ENCODE measurements at regions not wholly inside any gene's neighbourhood (a gene's known extent, or its start where the extent isn't known, plus 50 kb on each side); places are given as distances from the start of the nearest gene placed in this dataset.
"Not testable (repeated sequence)": the region's sequence is repeated elsewhere in the genome, so short reads cannot be mapped to it uniquely, and the experiment has no call there.

DNA sequence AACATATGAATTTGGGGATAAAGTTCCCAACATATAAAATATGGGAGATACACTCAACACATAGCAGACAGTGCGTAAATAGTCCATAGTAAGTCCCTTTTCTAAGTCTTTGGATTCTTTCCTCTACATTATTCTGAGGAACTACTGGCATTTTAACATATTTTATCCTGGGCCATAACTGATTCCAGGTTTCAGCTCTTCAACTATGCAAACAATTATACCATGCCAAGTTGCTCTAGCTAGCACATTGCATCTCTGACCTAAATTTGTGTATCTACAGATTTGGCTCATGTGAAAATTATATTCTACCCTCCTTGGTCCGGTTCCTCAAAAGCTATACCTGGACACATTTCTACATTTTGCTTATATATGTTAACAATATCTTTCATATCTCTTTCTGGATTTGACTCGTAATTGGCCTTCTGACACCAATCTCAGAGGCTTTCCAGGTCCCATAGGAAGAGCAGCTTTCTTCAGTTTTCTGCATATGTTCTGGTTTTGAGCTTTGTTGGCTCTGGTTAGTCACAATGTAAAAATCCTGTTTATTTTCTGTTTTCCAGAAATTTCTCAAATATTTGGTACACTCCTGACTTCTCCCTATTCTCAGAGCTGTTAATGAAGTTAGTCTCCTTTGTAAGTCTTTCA, 305.4 kb downstream of the BMP4 start:
- no peak for DNase-seq

DNA sequence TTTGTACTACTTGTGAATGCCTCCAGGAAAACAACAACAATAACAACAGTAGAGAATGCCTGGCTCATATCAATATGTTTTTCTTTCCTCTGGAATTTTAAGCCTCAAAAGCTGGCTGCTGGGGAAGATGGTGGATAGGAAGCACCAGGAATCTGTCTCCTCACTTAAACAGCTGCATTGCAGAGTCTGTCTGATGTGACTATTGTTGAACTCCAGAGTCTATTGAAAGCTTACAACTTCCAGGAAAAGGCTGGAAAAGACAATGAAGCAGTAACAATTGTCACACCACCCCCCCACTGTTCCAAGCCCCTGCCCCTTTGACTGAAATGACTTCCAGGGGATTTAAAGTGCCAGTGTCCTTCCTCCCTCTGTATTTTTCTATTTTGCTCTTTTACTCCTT, 309.7 kb downstream of the BMP4 start:
- DNase-seq = no peak

DNA sequence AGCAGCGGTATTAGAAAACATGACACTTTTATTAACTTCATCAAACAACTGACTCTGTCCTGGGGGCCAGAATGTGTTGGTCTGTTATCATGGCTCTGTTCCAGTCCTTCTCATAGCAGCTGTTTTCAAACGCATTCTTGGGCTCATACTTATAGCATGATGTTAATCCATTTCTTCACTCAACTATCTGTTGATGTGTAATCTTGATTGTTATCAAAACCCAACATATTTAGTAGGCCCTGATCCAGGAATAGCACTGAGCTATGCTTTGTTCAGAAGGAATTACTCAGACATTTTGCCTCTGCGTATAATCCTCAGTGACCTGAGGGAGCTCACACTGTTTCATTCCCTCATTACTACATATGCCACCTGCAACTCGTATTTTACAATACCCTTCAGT, 315.9 kb downstream of the BMP4 start:
- no peak for DNase-seq

DNA sequence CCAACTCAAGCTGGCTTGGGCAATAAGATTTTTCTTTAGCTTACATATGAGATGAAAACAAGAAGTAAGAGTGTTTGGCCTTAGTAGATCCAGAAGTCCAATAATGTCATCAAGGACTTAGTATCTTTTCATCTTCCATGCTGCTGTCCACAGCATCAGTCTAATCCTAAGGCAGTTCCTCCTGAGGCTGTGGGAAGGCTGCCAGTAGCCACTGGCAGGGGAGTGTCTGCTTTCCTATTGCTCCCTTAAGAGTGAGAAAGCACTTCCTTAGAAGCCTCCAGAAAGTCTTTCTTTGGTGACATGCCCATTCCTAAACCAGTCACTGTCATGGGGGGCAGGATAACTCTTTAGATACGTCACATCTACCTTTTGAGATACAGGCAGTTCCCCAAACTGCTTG, 317.7 kb downstream of the BMP4 start:
- DNase-seq = no peak

DNA sequence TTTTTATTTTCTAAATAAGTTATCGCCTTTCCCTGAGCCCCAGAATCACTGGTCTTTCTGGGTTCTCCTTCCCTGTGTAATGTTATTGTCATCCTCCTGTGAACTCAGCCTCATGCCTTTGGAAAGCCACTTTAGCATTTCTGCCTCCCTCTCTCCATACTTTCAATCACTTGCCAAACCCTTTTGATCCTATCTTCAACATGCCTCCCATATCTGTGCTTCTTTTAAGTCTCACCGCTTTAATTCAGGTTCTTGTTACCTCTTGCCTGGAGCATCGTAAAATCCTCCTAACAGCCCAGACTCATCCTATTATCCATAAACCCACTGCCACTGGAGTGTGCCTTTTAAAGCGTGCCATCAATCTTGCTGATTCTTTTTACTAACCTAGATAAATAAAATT, 321.8 kb downstream of the BMP4 start:
- DNase-seq = no peak

DNA sequence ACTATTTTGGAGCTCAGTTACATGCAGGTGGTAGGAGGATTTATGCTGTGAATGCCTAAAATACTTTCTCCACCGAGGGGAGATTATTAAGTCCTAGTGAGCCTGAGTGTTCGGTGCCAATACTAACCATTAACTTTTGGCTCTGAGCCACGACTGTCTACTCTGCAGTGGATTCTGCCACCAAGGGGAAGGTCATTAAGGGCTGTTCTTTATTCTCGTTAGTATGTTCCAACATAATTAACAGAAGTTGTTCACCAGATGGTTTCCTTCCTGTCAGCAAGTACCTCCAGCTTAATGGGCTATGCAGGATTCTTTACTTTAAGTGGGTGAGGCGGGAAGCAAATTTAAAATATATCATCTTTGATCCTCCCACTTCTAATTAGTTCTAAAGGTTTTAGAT, 326.3 kb downstream of the BMP4 start:
- DNase-seq = no peak

DNA sequence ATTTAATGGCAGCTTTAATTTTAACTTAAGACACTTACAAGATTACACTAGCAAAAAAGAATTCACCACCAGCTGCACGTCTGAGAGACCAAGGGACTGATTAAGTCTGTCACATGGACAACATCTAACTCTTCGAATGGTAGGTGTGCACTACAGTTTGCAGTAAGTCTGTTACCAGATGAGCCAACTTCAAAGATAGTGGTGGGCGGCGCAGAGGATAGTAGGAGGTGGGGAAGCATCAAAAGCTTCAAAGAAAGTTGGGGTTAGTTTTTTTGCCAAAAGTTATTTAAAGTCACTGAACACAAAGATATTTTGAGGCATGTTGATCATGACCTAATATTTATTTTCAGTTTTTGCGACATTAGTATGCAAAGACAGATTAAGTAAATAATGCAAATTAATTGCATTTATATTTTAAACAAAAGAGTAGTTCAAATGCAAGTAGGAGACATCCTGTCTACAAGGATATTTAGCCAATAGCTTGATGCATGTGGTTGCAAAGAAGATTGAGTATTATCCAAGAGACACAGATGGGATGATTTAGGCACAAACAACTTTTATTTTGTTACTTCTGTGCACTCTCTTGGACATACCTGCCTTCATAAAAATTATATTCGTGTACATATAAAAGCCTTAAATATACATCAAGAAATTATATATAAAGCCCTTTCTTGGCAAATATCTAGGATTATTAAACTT, 327.7 kb downstream of the BMP4 start:
- no peak for DNase-seq

DNA sequence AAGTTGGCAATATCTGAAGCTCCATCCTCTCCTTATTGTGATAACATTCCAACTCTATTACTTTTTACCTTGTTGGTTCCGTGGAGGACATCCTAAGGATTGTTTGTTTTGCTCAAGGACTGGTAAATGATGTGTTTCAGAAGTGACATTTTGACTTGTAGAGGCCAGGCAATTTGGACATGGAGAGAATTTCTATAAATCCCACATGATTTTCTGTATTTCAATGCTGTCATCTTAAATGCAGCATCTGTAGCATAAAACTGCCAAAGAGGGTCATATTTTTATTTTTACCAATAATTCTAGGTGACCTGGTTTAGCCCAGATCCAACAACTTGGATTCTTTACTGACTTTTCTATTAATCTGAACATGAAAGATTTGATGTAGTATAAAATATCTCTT, 328.4 kb downstream of the BMP4 start:
- no peak for DNase-seq

DNA sequence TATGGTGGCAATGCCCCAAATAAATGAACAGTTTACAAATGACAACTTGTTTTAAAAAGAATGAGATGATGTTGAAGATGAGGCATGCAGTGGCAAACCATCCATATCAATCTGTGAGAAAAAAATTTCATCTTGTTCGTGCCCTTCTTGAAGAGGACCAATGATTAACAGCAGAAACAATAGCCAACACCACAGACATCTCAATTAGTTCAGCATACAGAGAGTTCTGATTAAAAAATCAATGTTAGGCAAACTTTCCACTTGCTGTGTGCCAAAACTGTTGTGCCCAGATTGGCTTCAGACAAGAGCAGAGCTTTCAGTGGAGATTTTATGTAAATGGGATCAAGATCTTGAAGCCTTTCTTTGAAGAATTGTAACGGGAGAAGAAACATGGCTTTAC, 329.9 kb downstream of the BMP4 start:
- DNase-seq = no peak

DNA sequence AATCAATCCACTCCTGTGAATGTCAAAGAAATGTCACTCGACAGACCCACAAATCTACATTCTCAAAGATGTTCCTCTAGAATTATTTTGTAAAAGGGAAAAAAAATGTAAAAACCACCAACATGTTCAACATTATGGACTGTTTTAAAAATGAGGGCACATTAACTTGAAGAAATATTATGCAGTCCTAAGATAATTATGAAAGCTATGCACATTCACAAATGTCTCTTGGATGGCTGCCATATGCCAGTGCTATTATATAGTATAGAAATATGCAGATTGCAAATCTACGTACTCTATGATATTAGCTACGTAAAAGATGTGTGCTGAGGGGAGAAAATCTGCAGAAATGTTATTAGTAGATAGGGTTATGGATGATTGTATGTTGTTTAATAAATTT, 334.2 kb downstream of the BMP4 start:
- no peak for DNase-seq

DNA sequence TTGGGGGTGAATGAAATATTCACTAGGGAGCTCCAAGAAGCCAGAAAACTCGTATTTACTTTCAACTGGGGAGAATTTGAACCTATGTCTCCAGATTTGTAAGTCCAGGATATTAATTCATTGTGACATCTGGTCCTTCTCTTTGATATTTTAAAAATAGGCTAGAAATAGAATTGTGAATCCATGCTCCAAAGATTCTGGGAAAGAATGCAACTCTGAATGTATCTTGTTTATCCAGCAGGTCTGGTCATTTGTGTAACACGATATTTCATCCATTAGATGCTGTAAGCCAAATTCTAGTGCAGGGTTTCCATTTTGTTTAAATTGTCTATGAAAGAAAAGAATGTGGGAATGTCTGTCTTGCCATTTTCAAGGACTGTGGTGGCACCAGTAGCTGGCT, 334.7 kb downstream of the BMP4 start:
- no peak for DNase-seq

DNA sequence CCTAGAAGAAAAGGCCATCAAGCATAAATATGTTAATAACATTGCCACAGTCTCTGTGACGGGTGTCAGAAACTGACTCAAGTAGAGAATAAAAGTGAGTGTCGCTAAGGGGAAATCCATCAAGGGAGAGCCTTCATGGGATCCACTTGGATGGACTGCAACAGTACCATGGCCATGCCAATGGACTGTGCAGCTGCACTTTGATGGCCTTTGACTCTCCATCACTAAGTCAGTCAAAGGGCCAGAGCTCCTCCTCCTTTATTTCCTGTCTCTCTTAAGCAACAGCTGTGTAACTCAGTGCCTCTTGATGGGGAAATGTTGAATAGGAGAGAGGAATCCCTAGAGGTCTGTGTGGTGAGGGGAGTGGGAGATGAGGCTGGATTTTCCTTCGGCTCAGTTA, 335.2 kb downstream of the BMP4 start:
- no peak for DNase-seq

DNA sequence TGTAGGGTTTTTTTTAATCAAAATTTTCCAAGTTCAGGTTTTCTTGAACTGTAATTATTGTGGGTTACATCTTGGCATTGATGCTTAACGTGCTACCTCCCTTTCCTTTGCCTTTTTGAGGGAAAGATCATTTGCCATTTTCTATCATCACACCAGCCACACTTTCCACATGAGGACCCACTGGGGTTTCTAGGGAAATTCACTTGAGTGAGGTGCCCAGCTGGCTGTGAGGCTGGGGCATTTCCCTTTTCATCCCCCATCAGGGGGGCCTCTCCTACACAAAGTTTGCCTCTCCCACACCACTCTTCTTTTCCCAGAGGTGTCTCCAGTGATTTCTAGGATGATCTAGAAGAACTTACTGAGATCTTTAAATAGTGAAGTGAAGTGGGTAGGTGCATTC, 335.7 kb downstream of the BMP4 start:
- DNase-seq = no peak

DNA sequence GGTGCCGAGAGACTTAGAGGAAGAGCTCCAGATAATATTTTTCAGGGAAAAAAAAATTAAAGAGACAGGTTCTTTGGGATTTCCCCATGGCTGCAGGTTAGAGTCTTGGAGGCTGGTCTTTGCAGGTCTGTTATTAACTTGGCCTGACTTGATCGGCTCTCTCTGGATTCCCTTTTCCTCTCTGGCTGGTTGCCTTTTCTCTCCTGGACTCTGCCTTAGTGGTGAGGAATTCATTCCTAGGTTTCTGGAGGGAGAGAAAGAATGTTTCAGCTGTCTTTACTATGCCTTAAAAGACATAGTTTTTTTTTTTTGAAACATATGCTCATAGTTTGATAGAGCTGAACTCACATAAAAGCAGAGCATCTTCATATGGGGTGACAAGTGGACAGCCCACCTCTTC, 336.3 kb downstream of the BMP4 start:
- DNase-seq = no peak

DNA sequence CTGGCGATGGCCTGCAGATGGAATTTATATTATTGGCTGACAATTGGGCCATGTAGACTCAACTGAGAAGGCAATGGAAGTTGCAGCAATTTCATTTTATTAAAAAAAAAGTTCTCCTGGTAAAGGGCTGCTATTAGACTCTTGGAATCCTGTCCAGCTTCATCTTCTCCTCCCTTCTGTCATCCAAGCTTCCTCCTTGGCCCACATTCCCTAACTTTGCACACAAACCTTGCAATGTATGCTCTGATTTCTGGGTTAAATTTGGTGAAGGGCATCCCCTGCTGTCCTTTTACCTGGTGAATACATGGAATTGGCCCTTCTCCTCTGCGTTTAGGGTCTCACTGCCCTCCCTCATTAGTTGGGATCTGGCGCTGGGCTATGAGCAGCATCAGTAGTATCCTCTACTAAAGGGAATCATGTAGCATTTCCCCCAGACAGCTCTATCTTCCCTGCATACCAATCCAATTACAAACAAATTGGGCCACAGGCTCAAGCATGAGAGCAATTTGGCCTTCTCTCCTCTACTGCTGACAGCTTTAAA, 336.9 kb downstream of the BMP4 start:
- DNase-seq = no peak

DNA sequence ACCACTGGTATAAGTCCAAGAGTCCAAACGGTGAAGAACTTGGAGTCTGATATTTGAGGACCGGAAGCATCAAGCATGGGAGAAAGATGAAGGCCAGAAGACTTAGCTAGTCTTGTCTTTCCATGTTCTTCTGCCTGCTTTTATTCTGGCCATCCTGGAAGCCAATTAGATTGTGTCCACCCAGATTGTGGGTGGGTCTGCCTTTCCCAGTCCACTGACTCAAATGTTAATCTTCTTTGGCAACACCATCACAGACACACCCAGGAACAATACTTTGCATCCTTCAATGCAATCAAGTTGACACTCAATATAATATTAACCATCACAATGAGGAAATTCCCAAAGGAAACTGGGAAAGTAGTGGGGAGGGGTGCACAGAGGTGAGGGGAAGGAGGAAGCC, 340.1 kb downstream of the BMP4 start:
- DNase-seq = not testable (repeated sequence)

DNA sequence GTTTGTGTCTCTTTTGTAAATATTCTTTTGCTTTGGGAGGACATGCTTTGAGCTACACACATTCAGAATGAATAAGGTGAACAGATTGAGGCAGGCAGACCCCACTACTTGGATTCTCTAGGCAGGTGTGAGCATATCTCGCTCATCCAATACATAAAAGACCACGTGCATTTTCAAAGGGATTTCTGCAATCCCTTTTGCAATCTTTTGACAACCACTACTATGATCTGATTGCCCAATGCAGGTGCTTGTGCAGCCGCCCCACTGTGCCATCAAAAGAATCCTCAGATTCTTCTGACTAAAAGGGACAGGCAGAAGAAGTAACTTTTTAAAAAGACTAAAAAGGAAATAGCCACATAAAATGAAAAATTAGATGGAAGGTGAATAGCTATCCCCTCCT, 341.4 kb downstream of the BMP4 start:
- DNase-seq = no peak

DNA sequence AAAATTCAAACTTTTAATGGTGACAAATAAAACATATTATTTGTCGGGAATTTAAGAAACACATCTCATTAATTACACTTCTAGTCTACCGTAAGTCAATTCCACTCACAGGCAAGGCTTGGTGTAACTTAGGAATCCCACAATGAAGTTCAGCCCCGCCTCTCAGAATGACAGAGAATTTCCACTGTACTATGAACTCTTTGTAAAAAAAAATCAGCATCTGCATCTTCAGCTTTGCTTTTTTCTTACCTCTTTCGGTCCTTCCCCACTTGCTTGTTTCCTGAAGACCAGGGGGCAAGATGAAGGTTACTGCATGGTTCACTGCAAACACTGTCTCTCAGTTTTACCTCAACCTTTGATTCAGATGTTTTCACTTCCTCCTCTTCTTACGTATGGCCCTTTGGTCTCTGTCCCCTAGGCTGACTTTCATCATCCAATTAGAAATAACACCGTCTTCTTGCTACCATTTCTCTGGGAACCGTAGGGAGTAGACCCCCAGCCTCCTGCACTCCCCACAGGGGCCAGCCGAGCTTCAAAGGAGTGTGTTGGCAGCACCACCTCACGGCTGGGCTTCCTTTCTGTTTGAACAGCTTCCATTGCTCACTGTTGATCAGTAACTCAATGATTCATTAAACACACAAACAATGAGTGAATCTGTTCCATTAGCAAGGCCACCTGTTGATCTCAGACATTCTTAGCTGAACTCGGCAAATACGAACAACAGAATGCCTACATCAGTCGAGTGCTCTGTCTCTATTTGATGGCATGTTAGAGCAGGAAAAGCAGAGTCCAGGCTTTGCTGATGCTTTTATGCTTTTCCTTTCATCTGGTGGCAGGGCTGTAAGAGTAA, 343.0 kb downstream of the BMP4 start:
- DNase-seq = peak; percentile 3

DNA sequence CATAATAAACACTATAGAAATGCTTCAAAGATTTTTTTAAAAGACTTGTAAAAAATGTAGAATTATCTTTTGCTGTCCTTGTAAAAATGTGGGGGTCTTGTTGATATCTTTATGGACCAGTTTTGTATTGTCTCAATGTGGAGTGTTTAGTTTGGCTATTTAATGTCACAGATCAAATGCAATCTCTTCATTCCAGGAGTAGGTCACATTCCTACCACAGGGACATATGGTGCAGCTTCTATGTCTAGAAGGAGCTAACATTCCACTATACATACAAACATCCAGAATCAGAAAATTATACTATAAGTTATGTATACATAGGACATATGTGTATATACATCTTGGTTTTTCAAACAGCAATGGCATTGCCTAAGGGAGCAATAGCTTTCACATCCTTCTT, 345.7 kb downstream of the BMP4 start:
- DNase-seq = no peak

DNA sequence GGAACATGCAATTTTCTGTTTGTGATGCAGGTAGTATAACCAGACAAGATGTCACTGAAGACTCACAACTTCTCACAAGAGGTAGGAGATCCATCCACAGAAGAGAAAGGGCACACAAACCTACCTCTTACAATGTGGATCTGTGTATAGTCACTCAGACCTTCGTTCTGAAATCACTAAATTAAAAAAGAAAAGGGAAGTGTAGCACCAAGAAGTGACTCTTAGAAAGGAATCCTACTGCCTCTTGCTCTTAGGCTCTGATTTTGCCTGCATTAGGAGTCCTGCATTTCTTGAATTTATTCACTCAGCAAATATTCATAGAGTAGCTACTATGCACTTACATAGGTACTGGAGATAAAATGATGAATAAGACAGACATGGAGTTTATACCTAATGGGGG, 347.6 kb downstream of the BMP4 start:
- DNase-seq = no peak

DNA sequence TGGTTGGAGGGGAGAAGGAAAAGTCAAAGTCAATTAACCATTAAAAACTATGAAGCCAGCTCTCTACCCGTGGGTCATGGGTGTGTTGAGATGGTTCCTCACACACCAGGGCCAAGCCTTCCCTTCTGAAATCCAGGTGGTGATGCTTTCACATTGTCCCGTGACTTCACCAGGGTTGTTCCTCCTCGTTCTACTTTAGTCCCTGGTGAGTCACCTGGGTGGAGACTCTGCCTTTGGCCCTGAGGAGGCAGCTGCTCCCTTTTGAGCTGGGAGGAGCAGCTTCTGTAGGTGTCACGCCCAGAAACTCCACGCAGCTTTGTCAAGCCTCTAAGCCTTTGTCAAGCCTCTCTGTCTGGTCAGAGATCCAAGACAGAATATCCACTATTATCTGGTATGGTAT, 348.3 kb downstream of the BMP4 start:
- DNase-seq = no peak

DNA sequence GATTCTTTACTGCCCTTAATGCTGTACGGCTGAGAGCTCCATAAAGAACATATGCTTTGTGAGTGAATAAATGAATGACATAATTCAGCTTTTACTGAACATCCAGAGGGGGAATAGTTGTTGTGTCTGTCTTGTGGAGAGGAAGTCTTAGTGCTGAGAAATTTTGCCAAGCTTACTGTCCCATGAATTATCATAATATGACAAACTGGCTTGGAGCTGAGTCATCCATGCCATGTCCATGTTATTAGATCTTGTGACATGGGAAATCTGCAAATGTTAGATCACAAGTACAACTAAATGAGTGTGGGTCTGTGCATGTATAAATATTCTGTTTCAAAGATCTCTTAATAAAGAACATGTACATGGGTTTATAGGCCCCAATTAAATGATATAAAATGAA, 350.4 kb downstream of the BMP4 start:
- no peak for DNase-seq

DNA sequence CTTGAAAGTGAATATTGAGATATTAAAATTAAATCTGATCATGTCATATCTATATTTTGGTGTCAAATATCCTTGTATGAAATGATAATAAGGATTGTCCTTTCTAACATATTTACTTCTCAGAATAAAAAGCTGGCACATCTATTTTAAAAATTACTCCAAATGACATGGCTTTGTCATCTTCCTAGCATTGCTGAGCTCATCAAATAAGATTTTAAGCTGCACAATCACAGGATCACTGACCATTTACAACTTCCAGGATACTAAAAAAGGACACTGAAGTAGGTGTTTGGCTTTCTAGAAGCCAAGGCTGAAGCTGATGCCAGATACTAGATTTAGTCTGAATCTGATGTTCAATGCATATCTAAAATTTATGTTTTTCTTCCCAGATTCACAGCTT, 351.1 kb downstream of the BMP4 start:
- no peak for DNase-seq

DNA sequence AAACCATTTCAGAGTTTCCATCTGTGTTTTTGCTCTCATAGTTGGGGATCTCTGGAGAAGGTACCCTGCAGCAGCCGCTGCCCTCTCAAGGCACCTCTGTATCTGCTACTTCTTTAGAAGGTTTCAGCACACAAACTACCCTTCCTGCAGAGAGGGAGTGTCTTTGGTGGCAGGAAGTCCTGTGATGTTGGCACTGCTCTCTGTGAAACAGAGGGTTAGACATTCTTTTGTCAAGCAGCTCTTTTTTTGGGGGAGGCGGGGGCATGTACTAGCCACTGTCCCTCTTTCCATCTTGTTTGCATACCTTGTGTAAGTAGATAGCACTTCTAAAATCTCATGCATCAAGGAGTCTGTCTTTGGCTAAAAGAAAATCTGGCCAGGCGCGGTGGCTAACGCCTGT, 352.6 kb downstream of the BMP4 start:
- DNase-seq = no peak

Measured in CD4-positive, alpha-beta T cell treated with Interferon gamma for 1 hour (primary cell).